IPS DF 4.7 (cell line): ENCODE measurements at regions not wholly inside any gene's neighbourhood (a gene's known extent, or its start where the extent isn't known, plus 50 kb on each side); places are given as distances from the start of the nearest gene placed in this dataset.
"Not testable (repeated sequence)": the region's sequence is repeated elsewhere in the genome, so short reads cannot be mapped to it uniquely, and the experiment has no call there.

Source experiments
- DNase-seq: peaks from one replicate; pipeline ENCODE4 v3.0.0-alpha.2; 2013; ENCODE audit warnings: low spot score; ENCODE audit errors: extremely low read depth

GRCh38 chr4:17246656-17247055, 265.2 kb downstream of the QDPR start:
- DNase-seq, result no peak

GRCh38 chr4:17241835-17242234, 270.1 kb downstream of the QDPR start:
- no peak for DNase-seq

GRCh38 chr4:17238633-17239032, 273.3 kb downstream of the QDPR start:
- no peak for DNase-seq

GRCh38 chr4:17236686-17237085, 275.2 kb downstream of the QDPR start:
- DNase-seq, result no peak

GRCh38 chr4:17234678-17235077, 277.2 kb downstream of the QDPR start:
- no peak for DNase-seq

- no peak for DNase-seq
Observed at GRCh38 chr4:17232566-17233253, 279.2 kb downstream of the QDPR start.

- DNase-seq, result not testable (repeated sequence)
Observed at GRCh38 chr4:17231880-17232475, 279.9 kb downstream of the QDPR start.

- DNase-seq, result no peak
Observed at GRCh38 chr4:17230727-17231126, 281.2 kb downstream of the QDPR start.

- DNase-seq, result no peak
Observed at GRCh38 chr4:17220816-17221215, 291.1 kb downstream of the QDPR start.

- DNase-seq, result no peak
Observed at GRCh38 chr4:17218786-17219185, 293.1 kb downstream of the QDPR start.

- DNase-seq, result no peak
Observed at GRCh38 chr4:17206829-17207801, 304.8 kb downstream of the QDPR start.

- no peak for DNase-seq
Observed at GRCh38 chr4:17204908-17205307, 306.5 kb upstream of the LDB2 start.

- no peak for DNase-seq
Observed at GRCh38 chr4:17203797-17204196, 305.4 kb upstream of the LDB2 start.

GRCh38 chr4:17197070-17197469, 298.6 kb upstream of the LDB2 start:
- DNase-seq, result no peak

GRCh38 chr4:17195461-17196275, 297.2 kb upstream of the LDB2 start:
- DNase-seq, result no peak

- DNase-seq, result no peak
Observed at GRCh38 chr4:17194586-17194985, 296.1 kb upstream of the LDB2 start.

GRCh38 chr4:17189759-17190158, 291.3 kb upstream of the LDB2 start:
- no peak for DNase-seq

GRCh38 chr4:17189401-17189720, 290.9 kb upstream of the LDB2 start:
- no peak for DNase-seq

GRCh38 chr4:17188547-17189400, 290.3 kb upstream of the LDB2 start:
- DNase-seq, result no peak

- no peak for DNase-seq
Observed at GRCh38 chr4:17188125-17188524, 289.7 kb upstream of the LDB2 start.

- no peak for DNase-seq
Observed at GRCh38 chr4:17187003-17187402, 288.6 kb upstream of the LDB2 start.
